Ovary (tissue), 7 donors: ENCODE measurements at regions not wholly inside any gene's neighbourhood (a gene's known extent, or its start where the extent isn't known, plus 50 kb on each side); places are given as distances from the start of the nearest gene placed in this dataset.
"Not testable (repeated sequence)": the region's sequence is repeated elsewhere in the genome, so short reads cannot be mapped to it uniquely, and the experiment has no call there.

Experiments used
- DNase-seq, 5 donors: peaks; one replicate each; pipeline ENCODE4 v3.0.0-alpha.2; 2019 to 2020
- H3K27ac ChIP-seq, 2 donors: fragments of 200-600 bp; one replicate each; pipeline versions ENCODE4 v1.5.1 to v1.8.0; 2019 to 2022
- H3K27me3 ChIP-seq: fragments of 200-600 bp; one replicate; pipeline ENCODE4 v1.8.0; 2022
- H3K36me3 ChIP-seq: fragments of 200-600 bp; sonication (generic); one replicate; pipeline ENCODE4 v1.5.1; 2019
- H3K4me1 ChIP-seq: one replicate; pipeline ENCODE4 v1.8.1; 2013; ENCODE audit warnings: mild to moderate bottlenecking, moderate library complexity; ENCODE audit not compliant: insufficient read depth
- H3K4me3 ChIP-seq: fragments of 200-600 bp; sonication (generic); one replicate; pipeline ENCODE4 v1.5.1; 2017
- H3K9me3 ChIP-seq, 2 donors: fragments of 200-600 bp in 1 of 2; sonication (generic) in 1 of 2; one replicate each; pipeline versions ENCODE4 v1.5.1 to v1.8.1; 2013 to 2019; ENCODE audit warnings: mild to moderate bottlenecking in 1 of 2, moderate library complexity in 1 of 2
- EP300 ChIP-seq: sonication (generic); formaldehyde crosslinking; IDR thresholded peaks from one replicate; pipeline ENCODE4 v1.6.1; 2017; ENCODE audit warnings: antibody characterized with exemption
- POLR2A ChIP-seq: fragments of 450-650 bp; IDR thresholded peaks from one replicate; pipeline ENCODE4 v1.6.1; 2017; ENCODE audit warnings: antibody characterized with exemption, mild to moderate bottlenecking, moderate library complexity
- WGBS, 3 donors: extraction: QIAGEN DNeasy Blood & Tissue Kit in 1 of 3; methylation state at CpG; one replicate each; pipeline versions ENCODE4 v1.1.5 to v1.1.7; 2013 to 2017; 5-methylcytosine and 5-hydroxymethylcytosine counted together
- intact Hi-C, 4 donors: fragments of 100-400 bp; cut with DNase I; formaldehyde crosslinking; loops; one replicate each; pipeline versions ENCODE4 v1.11.0 to v1.15.1; 2022 to 2023
- TF ChIP-seq, protein P1 (sequence below), 3 donors: fragments of 450-650 bp in 2 of 3; fragments of 200-600 bp in 1 of 3; IDR thresholded peaks; one replicate each; pipeline versions ENCODE4 v1.5.1 to v1.8.0; 2016 to 2022; ENCODE audit warnings: antibody characterized with exemption in 3 of 3, mild to moderate bottlenecking in 1 of 3
- donor health status: DM: no; HTN: no; CAD: no; lungs with moderate emphysema.
- donor health status: DM: no; HTN: no; CAD: no.
- donor health status: Bipolar disorder and iron deficiency.
- donor health status: DM: no; HTN: no; CAD: no.
- donor health status: DM: yes; HTN: yes; CAD: no.

DNA sequence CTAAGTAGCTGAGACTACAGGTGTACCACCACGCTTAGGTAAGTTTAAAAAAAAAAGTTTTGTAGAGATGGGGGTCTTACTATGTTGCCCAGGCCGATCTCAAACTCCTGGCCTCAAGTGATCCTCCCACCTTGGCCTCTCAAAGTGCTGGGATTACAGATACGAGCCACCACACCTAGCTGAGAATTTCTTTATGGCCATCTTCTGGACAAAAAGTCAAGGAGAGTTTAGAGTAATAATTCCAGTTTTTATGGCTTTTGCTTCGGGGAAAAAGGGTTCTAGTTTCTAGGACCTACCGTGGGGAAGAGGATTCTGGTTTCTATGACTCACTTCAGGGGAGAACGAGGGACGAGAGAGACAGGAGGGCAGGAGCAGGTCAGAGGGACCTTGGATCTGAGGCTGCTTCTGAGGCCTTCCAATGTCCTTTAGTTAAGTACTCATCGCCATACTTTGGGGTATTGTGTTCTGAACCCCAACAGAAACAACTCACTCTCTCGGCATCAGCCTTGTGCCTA, 69.3 kb upstream of the IER3 start:
- H3K27me3 ChIP-seq: no peaks in the 10 kb centered on the region
- 78 to 84% (median 79%) methylated on average over 9 of the region's 9 CpGs for WGBS, 3 donors

DNA sequence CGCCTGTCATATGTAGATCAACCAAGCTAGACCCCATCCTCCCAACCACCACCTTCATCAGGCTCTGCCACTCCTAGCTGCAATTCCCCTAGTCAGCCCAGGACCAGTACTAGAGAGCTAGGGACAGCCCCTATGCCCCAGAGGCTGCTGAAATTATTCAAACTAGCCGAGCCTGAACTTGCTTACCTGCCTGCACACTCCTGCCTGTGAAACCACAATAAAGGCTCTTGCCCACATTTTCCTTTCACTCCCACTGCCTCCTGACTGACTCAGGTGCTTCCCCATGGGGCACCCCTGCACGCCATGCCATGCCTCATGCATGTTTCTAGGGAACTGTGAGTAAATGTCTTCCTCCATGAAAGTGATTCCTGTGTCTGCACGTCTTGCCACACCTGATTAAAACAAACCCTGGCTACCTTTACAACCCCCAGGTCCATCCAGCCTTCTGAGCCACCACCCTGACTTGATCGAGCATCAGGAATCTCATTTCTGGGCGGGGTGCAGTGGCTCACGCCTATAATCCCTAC, 66.5 kb upstream of the IER3 start:
- H3K27me3 ChIP-seq: no peaks in the 10 kb centered on the region
- H3K4me1 ChIP-seq: peaks cover 7% of the 10 kb centered on the region
- H3K36me3 ChIP-seq: no peaks in the 10 kb centered on the region
- no peak overlapping the region for H3K27ac ChIP-seq
- no peaks in the 10 kb centered on the region for H3K9me3 ChIP-seq
- intact Hi-C loops: loop anchor here in 1 of 4 donors (5.0 kb wide), 1 partner anchor 59 kb away; no protein-coding TSS in a partner anchor
- no peak for DNase-seq
- no peak overlapping the region for H3K4me3 ChIP-seq
- 87 to 92% (median 88%) methylated on average over 7 of the region's 7 CpGs for WGBS, 3 donors
- TF ChIP-seq, protein P1, sequence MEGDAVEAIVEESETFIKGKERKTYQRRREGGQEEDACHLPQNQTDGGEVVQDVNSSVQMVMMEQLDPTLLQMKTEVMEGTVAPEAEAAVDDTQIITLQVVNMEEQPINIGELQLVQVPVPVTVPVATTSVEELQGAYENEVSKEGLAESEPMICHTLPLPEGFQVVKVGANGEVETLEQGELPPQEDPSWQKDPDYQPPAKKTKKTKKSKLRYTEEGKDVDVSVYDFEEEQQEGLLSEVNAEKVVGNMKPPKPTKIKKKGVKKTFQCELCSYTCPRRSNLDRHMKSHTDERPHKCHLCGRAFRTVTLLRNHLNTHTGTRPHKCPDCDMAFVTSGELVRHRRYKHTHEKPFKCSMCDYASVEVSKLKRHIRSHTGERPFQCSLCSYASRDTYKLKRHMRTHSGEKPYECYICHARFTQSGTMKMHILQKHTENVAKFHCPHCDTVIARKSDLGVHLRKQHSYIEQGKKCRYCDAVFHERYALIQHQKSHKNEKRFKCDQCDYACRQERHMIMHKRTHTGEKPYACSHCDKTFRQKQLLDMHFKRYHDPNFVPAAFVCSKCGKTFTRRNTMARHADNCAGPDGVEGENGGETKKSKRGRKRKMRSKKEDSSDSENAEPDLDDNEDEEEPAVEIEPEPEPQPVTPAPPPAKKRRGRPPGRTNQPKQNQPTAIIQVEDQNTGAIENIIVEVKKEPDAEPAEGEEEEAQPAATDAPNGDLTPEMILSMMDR (IDR thresholded peaks at IDR 0.05): no peak
- TF ChIP-seq EP300 (no peak), POLR2A (no peak)

More for the DNA sequence above, 69.3 kb upstream of the IER3 start:
- intact Hi-C loops: loop anchor here in 1 of 4 donors (5.0 kb wide), 1 partner anchor 61 kb away; no protein-coding TSS in a partner anchor
- Histone ChIP-seq H3K36me3 (no peaks in the 10 kb centered on the region), H3K27ac (no peak overlapping the region), H3K9me3 (no peaks in the 10 kb centered on the region), H3K4me3 (no peak overlapping the region), H3K4me1 (peaks cover 7% of the 10 kb centered on the region)
- DNase-seq: no peak
- TF ChIP-seq POLR2A (no peak), EP300 (no peak)
- TF ChIP-seq, protein P1 (IDR thresholded peaks at IDR 0.05): no peak

DNA sequence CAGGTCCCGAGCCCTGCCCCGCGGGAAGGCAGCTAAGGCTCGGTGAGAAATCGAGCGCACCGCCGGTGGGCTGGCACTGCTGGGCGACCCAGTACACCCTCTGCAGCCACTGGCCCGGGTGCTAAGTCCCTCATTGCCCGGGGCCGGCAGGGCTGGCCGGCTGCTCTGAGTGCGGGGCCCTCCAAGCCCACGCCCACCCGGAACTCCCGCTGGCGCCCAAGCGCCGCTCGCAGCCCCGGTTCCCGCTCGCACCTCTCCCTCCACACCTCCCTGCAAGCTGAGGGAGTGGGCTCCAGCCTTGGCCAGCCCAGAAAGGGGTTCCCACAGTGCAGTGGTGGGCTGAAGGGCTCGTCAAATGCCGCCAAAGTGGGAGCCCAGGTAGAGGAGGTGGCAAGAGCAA, 63.2 kb upstream of the IER3 start:
- 88 to 96% (median 95%) methylated on average over 26 of the region's 26 CpGs for WGBS, 3 donors
- H3K9me3 ChIP-seq, H3K36me3 ChIP-seq, intact Hi-C loops, H3K4me3 ChIP-seq, H3K27ac ChIP-seq, DNase-seq, H3K27me3 ChIP-seq, H3K4me1 ChIP-seq: not testable (repeated sequence)

DNA sequence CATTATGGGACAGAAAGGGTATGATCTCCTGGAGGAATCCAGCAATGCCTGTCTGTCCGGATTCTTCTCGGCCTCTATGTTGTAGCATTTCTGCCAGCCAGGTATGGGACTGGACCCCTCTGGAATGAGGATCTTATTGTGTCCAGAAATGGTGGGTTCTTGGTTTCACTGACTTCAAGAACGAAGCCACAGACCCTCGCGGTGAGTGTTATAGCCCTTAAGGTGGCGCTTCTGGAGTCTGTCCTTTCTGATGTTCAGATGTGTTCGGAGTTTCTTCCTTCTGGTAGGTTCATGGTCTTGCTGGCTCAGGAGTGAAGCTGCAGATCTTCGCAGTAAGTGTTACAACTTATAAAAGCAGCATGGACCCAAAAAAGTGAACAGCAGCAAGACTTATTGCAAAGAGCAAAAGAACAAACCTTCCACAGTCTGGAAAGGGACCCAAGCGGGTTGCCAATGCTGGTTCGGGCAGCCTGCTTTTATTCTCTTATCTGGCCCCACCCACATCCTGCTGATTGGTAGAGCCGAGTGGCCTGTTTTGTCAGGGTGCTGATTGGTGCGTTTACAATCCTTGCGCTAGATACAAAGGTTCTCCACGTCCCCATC, 62.3 kb upstream of the IER3 start:
- Histone ChIP-seq H3K27ac (no peak overlapping the region), H3K9me3 (no peaks in the 10 kb centered on the region), H3K4me3 (no peak overlapping the region), H3K4me1 (no peaks in the 10 kb centered on the region), H3K36me3 (no peaks in the 10 kb centered on the region), H3K27me3 (no peaks in the 10 kb centered on the region)
- no peak for TF ChIP-seq POLR2A
- DNase-seq: no peak
- intact Hi-C loops: no loop called here
- WGBS, 3 donors: 86 to 93% (median 87%) methylated on average over 14 of the region's 14 CpGs

DNA sequence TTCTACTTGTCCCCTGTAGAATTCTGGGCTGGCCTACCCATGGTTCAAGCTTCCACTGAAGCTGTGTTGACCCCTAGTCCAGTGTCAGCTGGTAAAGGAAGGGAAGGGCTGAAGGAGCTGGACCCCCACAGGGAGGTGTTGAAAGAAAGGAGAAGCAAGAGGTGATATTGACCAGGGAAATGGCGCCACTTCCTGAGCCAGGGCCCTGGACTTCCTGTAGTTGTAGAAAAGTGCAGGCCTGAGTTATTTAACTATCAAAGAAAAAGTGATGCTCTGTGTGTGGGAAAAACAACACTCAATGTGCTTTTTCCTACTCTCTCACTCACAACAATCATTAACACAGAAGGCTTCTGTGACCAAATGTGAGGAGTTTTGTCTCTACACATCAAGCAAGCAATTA, 60.0 kb upstream of the IER3 start:
- intact Hi-C loops: no loop called here
- no peaks in the 10 kb centered on the region for H3K9me3 ChIP-seq
- no peaks in the 10 kb centered on the region for H3K36me3 ChIP-seq
- H3K27ac ChIP-seq: no peak overlapping the region
- 98 to 100% (median 100%) methylated on average over 1 of the region's 1 CpG for WGBS, 3 donors
- no peaks in the 10 kb centered on the region for H3K27me3 ChIP-seq
- TF ChIP-seq EP300: no peak
- TF ChIP-seq, protein P1 (IDR thresholded peaks at IDR 0.05): no peak
- no peak for TF ChIP-seq POLR2A
- H3K4me1 ChIP-seq: peaks cover 5% of the 10 kb centered on the region
- no peak for DNase-seq
- H3K4me3 ChIP-seq: no peak overlapping the region
